Activated CD8-positive, alpha-beta memory T cell treated with anti-CD3 and anti-CD28 coated beads for 36 hours (primary cell): ENCODE measurements at regions not wholly inside any gene's neighbourhood (a gene's known extent, or its start where the extent isn't known, plus 50 kb on each side); places are given as distances from the start of the nearest gene placed in this dataset.

ENCODE experiments used
- CTCF ChIA-PET: fragments of 350-600 bp; sonication (Branson Sonifier 250); formaldehyde crosslinking; loops from one replicate; lab custom pipeline; 2021; ENCODE audit warnings: antibody characterized with exemption; lab: Charles Lee
- POLR2A ChIA-PET: fragments of 350-600 bp; sonication (Branson Sonifier 250); formaldehyde crosslinking; loops from one replicate; lab custom pipeline; 2021; ENCODE audit warnings: antibody characterized with exemption; lab: Charles Lee

DNA sequence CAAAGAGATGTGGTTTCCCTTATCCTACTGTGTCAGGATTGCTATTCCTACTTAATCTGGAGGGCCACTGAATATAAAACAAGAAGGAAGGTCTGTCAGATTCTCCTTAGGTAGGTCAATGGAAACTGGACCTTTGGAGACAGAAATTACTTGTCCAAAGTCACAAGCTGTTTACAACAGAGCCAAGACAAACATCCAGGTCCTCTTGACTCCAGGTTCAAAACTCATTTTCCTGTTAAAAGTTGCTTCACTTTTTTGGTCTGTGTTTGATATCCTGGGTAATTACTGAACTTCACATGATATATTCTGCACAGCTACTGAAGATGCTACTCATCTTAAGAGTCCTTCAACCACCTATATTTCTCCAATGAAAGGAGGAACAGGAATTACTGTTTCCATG, 81.2 kb upstream of the ARHGAP32 start:
- POLR2A ChIA-PET, result no interaction called here
- CTCF ChIA-PET, result no interaction called here

DNA sequence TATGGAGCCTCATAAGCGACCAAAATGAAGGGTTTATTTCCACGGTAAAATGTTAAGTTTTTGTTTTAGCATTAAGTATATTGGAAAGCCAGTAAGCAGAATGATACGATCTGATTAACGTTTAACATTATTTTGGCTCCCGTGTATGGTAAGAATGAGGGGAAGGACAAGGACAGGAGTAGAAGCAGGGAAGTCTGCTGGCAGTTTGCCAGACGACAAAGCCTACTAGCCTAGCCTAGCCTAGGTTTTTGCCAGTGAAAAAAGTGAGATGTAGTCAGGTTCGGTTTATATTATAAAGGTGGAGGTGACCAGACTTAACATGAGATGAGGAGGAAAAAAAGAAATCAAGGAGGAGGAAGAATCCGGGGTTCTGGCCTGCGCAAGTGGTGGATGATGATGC, 78.9 kb upstream of the ARHGAP32 start:
- ChIA-PET POLR2A (no interaction called here), CTCF (no interaction called here)

- POLR2A ChIA-PET, result no interaction called here
- CTCF ChIA-PET, result no interaction called here
Observed at GRCh38 chr11:129270446-129270845, 78.3 kb upstream of the ARHGAP32 start.

DNA sequence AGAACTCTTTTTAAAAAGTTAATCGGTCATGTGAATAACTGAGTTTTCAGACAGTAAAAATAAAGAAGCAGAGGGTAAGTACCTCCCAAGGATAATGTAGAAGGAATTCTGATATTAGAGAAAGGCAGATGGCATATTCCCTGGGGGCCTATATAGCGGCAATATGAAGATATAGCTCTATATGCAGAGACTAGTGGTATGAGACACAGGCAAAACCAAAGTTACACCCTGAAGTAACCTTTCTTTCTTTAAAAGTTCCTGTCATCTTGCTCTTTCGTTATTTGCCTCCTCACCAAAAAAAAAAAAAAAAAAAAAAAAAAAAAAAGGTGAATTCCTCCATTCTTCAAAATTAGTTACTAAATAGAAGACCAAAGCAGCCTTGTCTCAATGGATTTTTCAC, 76.2 kb upstream of the ARHGAP32 start:
- CTCF ChIA-PET, result interaction anchor here (0.7 kb wide), 1 partner anchor 57 kb away, joined by 3 read pairs; no protein-coding TSS in a partner anchor
- POLR2A ChIA-PET, result no interaction called here

DNA sequence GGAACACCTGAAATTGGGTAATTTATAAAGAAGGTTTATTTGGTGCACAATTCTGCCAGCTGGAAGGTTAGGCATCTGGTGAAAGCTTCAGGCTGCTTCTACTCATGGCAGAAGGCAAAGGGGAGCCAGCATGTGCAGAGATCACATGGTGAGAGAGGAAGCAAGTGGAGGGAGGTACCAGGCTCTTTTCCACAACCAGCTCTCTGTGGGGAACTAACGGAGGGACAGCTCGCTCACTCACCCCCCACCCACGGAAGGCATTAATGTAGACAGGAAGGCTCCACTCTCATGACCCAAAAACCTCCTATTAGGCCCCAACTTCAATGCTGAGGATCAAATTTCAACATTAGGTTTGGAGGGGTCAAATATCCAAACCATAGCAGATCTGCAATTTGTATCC, 75.6 kb upstream of the ARHGAP32 start:
- POLR2A ChIA-PET, result no interaction called here
- CTCF ChIA-PET, result interaction anchor here (0.7 kb wide), 1 partner anchor 58 kb away, joined by 3 read pairs; no protein-coding TSS in a partner anchor

DNA sequence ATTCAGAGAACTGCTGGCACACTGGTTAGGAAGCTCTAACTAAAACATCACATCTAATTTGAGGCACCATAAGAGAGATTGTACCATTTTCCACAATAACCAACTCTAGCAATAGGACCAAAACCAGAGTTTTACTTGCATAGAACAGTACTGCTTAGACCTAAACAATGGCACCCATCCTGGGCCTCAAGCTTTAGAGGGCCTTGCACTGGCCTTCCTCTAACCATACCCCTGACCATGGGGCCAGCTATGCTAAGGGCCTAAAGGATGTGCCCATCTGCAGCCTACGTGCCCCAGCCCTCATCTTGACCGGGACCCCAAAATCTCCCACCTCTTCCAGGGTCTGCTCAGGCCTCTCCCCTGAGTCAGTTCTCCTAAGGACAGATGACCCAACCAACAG, 74.4 kb upstream of the ARHGAP32 start:
- ChIA-PET CTCF (no interaction called here), POLR2A (no interaction called here)

- POLR2A ChIA-PET, result no interaction called here
Observed at GRCh38 chr11:129265125-129265788, 73.1 kb upstream of the ARHGAP32 start.

GRCh38 chr11:129264114-129264513, 72.0 kb upstream of the ARHGAP32 start:
- ChIA-PET POLR2A (no interaction called here), CTCF (no interaction called here)

More at GRCh38 chr11:129265125-129265788, 73.1 kb upstream of the ARHGAP32 start:
- CTCF ChIA-PET, result no interaction called here

DNA sequence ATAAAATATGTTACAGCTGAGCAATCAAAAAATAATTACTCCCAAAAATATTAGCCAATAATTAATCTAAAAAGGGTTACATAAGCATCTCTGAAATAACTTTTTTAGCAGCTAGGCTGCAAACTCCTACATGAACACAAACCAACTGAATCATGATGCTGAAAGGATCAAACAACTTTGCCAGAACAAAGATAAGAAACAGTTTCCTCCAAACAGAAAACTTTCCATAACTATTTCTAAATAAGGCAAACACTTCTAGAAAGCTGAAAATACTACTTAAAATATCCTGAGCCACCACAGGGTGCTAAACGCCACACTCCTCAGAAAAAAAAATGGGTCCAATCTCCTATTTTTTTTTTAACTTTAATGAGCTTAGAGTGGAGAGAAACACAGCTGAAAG, 68.6 kb upstream of the ARHGAP32 start:
- CTCF ChIA-PET, result no interaction called here
- POLR2A ChIA-PET, result no interaction called here

DNA sequence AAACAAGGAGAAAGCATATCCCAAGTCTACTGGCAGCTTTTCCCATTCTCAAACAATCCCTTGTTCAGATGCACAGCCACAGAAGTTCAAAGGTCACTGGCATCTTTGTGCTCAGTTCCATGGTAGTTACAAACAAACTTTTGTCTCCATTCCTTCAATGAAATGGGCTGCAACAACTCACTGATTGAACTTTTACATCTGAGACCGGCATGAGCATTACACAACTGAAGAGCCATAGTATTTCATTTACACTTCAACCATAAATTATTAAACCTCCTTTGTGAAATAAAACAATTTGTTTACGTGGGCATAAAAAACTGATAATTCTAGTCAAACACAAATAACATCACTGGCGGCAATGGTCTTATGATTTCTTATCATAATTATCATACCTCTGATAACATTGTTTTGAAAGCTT, 67.8 kb upstream of the ARHGAP32 start:
- ChIA-PET POLR2A (no interaction called here), CTCF (no interaction called here)

DNA sequence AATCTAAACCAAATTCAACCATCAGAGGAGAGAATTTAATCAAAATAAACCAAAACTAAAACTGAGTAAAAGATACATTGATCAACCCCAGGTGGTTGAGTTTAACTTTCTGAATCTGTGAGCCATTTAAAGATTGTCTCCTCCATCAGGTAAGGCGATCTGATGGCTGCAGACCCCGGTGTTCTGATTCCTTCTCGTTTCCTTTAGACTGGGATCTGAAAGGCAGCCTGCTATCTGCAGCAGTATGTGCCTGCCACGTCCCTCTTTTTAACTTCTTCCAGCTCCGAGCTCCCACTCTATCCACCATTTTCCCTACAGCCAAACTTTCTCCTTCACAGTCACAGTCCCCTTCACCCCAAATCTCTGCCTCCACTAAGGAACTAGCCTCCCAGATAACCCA, 66.1 kb upstream of the ARHGAP32 start:
- ChIA-PET POLR2A (no interaction called here), CTCF (no interaction called here)

DNA sequence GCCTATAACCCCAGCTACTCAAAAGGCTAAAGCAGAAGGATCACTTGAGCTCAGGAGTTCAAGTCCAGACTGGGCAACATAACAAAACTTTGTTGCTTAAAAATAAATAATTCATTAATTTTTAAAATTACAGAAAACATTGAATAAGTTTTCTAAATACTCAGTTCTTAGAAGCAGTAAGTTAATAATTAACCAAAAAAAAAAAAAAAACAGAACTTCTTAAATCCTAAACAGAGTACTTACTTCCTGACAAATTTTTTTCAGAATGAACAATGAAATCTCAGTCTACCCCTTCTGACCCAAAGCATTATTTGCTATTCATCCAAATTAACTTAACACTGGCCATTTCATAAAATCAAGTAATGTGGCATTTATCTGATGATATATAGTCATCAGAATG, 65.4 kb upstream of the ARHGAP32 start:
- CTCF ChIA-PET, result no interaction called here
- POLR2A ChIA-PET, result no interaction called here

DNA sequence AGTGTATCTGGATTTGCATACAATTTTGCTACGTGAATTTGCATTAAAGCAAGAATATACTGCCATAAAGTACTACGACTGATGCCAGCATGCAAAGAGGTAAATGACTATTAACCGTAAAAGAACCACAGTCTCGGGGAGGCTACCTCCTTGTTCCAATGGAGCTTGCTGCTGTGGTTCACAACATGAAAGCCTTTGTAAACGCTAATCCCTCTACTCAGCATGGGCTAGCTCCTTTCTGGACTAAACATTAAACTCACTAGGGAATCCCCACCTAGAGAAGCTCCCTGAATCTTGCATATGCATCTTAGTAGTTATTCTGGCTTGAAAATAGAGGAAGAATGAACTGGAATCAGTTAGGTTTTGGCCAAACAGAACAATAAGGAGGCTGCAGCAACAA, 60.5 kb upstream of the ARHGAP32 start:
- POLR2A ChIA-PET, result no interaction called here
- CTCF ChIA-PET, result no interaction called here

- POLR2A ChIA-PET, result no interaction called here
- CTCF ChIA-PET, result interaction anchor here (1.3 kb wide), 1 partner anchor 11 kb away, joined by 3 read pairs; no protein-coding TSS in a partner anchor
Observed at GRCh38 chr11:129251067-129251466, 58.9 kb upstream of the ARHGAP32 start.

DNA sequence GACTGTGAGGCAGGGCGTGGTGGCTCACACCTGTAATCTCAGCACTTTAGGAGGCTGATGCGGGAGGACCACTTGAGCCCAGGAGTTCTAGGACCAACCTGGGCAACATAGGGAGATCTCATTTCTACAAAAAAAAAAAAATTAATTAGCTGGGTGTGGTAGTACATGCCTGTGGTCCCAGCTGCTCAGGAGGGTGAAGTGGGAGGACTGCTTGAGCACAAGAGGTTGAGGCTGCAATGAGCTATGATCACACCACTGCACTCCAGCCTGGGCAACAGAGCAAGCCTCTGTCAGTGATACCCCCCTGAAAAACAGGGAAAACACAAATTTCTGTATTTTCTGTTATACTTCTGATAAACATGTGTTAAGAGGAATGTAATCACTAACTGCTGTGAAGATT, 57.8 kb upstream of the ARHGAP32 start:
- CTCF ChIA-PET, result no interaction called here
- POLR2A ChIA-PET, result interaction anchor here (0.6 kb wide), 1 partner anchor 513 kb away, joined by 3 read pairs; no protein-coding TSS in a partner anchor

DNA sequence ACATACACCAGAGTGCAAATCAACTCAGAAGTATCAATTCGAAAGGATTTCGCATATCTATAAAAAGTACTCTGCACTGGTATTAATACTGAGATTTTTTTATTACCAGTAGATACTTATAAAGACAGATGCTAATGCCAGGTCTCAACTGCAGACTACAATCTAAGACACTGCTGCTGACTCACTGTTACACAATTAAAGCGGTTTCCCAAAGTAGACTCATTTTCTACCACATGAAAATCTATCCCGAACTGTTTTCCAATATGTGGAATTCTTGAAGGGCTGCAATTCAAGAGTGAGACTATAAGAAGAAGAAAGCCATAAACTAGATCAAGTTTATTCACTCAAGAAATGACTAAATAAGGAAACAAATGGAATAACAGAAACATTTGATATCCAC, 57.2 kb upstream of the ARHGAP32 start:
- ChIA-PET CTCF (no interaction called here), POLR2A (no interaction called here)

GRCh38 chr11:129248618-129249017, 56.5 kb upstream of the ARHGAP32 start:
- ChIA-PET CTCF (no interaction called here), POLR2A (interaction anchor here (0.5 kb wide), 1 partner anchor 959 kb away, joined by 4 read pairs; no protein-coding TSS in a partner anchor)

GRCh38 chr11:129247135-129247534, 55.0 kb upstream of the ARHGAP32 start:
- CTCF ChIA-PET, result no interaction called here
- POLR2A ChIA-PET, result no interaction called here

DNA sequence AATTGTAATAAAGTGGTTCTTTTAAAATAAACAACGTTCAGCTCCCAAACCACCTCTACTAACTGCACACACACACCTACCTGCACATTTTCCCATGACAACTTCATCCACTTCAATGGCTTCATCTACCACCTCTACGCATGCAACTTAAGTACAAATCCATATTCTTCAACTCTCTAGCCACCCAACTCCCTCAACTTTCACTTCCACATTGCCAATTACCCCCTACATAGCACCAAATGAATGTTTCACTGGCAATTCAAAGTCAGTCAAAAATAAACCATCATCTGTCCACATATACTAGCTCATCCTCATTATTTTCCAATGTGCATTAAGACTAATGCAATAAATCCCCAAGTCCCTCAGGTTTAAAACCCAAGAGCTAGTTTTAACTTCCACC, 50.7 kb upstream of the ARHGAP32 start:
- CTCF ChIA-PET, result no interaction called here
- POLR2A ChIA-PET, result no interaction called here
